Memory B cell (primary cell): ENCODE measurements at regions not wholly inside any gene's neighbourhood (a gene's known extent, or its start where the extent isn't known, plus 50 kb on each side); places are given as distances from the start of the nearest gene placed in this dataset.

Experiments used
- ATAC-seq: fragments of 150-1000 bp; cut with Tn5 transposase; 2 replicates; pipeline ENCODE4 v1.10.0; 2021; ENCODE audit warnings: low read depth, mild to moderate bottlenecking, moderate library complexity
- DNase-seq, 2 donors: peaks; one replicate each; pipeline ENCODE4 v3.0.0; 2022; ENCODE audit warnings: low spot score in 2 of 2
- H3K27ac Mint-ChIP-seq: one replicate; pipeline ENCODE4 v1.8.0; 2022; ENCODE audit warnings: mild to moderate bottlenecking, moderate library complexity, mixed read lengths
- H3K27me3 Mint-ChIP-seq: one replicate; pipeline ENCODE4 v1.8.0; 2022; ENCODE audit warnings: mixed read lengths
- H3K36me3 Mint-ChIP-seq: one replicate; pipeline ENCODE4 v1.8.0; 2022; ENCODE audit warnings: mild to moderate bottlenecking, mixed read lengths
- H3K4me1 Mint-ChIP-seq: one replicate; pipeline ENCODE4 v1.8.0; 2022; ENCODE audit warnings: mixed read lengths
- H3K4me3 Mint-ChIP-seq: one replicate; pipeline ENCODE4 v1.8.0; 2022; ENCODE audit warnings: mild to moderate bottlenecking, moderate library complexity, mixed read lengths
- H3K9me3 Mint-ChIP-seq: one replicate; pipeline ENCODE4 v1.8.0; 2022; ENCODE audit warnings: mixed read lengths

- DNase-seq (no peak), ATAC-seq (no peak)
- Mint-ChIP-seq H3K4me3 (no peak overlapping the region), H3K27ac (no peak overlapping the region), H3K4me1 (no peaks in the 10 kb centered on the region), H3K9me3 (no peaks in the 10 kb centered on the region), H3K27me3 (peaks cover 4% of the 10 kb centered on the region), H3K36me3 (no peaks in the 10 kb centered on the region)
Measured at GRCh38 chr6:56756791-56757587, 114.3 kb upstream of the DST start.

DNA sequence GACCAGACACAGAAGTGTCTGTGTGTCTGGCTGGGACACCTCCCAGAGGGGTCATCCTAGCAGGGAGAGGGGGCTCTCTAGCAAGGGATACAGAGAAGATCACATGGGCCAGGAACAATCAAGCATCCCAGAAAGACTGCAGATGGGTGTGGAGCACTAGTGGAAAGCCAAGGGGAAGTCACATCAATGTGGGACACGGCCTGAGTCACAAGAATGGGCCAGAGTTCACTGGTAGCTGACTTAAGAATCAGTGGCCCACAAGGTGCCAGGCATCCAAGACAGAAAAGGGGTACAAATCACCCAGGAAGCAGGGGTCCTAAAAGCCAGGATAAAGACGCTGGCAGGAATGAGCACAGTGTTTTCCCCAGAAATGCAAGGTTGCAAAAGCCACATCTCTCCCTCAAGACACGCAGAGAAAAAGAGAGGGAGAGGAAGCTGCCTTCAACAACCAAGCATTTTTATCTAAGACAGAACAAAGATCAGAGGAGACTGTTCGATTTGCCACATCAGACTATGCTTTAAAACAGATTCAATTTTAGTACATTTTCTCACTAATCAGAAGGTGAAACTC, 113.6 kb upstream of the DST start:
- no peaks in the 10 kb centered on the region for H3K36me3 Mint-ChIP-seq
- DNase-seq (no peak), ATAC-seq (no peak)
- H3K9me3 Mint-ChIP-seq: no peaks in the 10 kb centered on the region
- H3K27ac Mint-ChIP-seq: no peak overlapping the region
- no peak overlapping the region for H3K4me3 Mint-ChIP-seq
- H3K27me3 Mint-ChIP-seq: peaks cover 4% of the 10 kb centered on the region
- no peaks in the 10 kb centered on the region for H3K4me1 Mint-ChIP-seq

GRCh38 chr6:56755040-56755439, 112.4 kb upstream of the DST start:
- DNase-seq (no peak), ATAC-seq (no peak)
- H3K4me3 Mint-ChIP-seq: no peak overlapping the region
- H3K4me1 Mint-ChIP-seq: no peaks in the 10 kb centered on the region
- H3K27ac Mint-ChIP-seq: no peak overlapping the region
- H3K27me3 Mint-ChIP-seq: peaks cover 4% of the 10 kb centered on the region
- H3K36me3 Mint-ChIP-seq: no peaks in the 10 kb centered on the region
- no peaks in the 10 kb centered on the region for H3K9me3 Mint-ChIP-seq

- no peaks in the 10 kb centered on the region for H3K9me3 Mint-ChIP-seq
Measured at GRCh38 chr6:56753811-56754210, 111.1 kb upstream of the DST start.

DNA sequence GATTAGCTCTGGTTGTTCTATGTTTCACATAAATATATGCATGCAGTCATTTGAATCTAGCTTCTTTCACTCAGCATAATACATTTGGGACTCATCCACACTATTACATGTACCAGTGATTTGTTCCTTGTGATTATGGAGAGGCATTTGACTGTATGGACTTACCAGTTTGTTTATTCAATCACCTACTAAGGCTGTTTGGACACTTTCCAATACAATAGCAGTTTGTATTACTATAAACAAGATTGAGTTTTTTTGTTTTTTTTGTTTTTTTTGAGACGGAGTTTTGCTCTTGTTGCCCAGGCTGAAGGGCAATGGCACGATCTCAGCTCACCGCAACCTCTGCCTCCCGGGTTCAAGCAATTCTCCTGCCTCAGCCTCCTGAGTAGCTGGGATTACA, 109.8 kb upstream of the DST start:
- Mint-ChIP-seq H3K9me3 (no peaks in the 10 kb centered on the region), H3K27me3 (peaks cover 6% of the 10 kb centered on the region), H3K36me3 (no peaks in the 10 kb centered on the region), H3K4me1 (no peaks in the 10 kb centered on the region), H3K27ac (no peak overlapping the region), H3K4me3 (no peak overlapping the region)
- DNase-seq: no peak
- no peak for ATAC-seq

More at GRCh38 chr6:56753811-56754210, 111.1 kb upstream of the DST start:
- no peak overlapping the region for H3K27ac Mint-ChIP-seq
- H3K36me3 Mint-ChIP-seq: no peaks in the 10 kb centered on the region
- H3K4me1 Mint-ChIP-seq: no peaks in the 10 kb centered on the region
- no peak overlapping the region for H3K4me3 Mint-ChIP-seq
- no peak for ATAC-seq
- H3K27me3 Mint-ChIP-seq: peaks cover 6% of the 10 kb centered on the region
- no peak for DNase-seq

- H3K36me3 Mint-ChIP-seq: no peaks in the 10 kb centered on the region
- no peaks in the 10 kb centered on the region for H3K9me3 Mint-ChIP-seq
- ATAC-seq (no peak), DNase-seq (no peak)
- peaks cover 6% of the 10 kb centered on the region for H3K27me3 Mint-ChIP-seq
- no peak overlapping the region for H3K4me3 Mint-ChIP-seq
- no peaks in the 10 kb centered on the region for H3K4me1 Mint-ChIP-seq
- H3K27ac Mint-ChIP-seq: no peak overlapping the region
Measured at GRCh38 chr6:56752009-56752408, 109.3 kb upstream of the DST start.

DNA sequence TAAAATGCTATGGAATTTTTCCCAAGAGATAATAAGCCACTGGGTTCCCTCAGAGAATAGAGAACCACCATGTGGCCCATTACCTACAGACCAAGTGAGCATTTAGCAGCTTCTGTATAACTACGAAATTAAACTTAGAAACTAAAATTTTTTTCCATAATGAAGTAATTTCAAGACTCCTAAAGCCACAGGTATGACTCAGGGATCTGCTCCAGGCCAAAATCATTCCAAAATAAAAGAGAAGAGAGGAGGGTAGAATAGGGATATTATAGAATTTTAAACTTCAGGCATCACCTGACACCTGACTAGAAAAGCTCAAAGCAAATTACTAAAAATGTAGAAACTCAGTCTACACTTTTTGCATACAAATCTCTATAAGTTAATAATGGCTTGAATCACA, 108.9 kb upstream of the DST start:
- no peaks in the 10 kb centered on the region for H3K4me1 Mint-ChIP-seq
- DNase-seq (no peak), ATAC-seq (no peak)
- H3K9me3 Mint-ChIP-seq: no peaks in the 10 kb centered on the region
- H3K27me3 Mint-ChIP-seq: peaks cover 6% of the 10 kb centered on the region
- H3K27ac Mint-ChIP-seq: no peak overlapping the region
- H3K36me3 Mint-ChIP-seq: no peaks in the 10 kb centered on the region
- H3K4me3 Mint-ChIP-seq: no peak overlapping the region

DNA sequence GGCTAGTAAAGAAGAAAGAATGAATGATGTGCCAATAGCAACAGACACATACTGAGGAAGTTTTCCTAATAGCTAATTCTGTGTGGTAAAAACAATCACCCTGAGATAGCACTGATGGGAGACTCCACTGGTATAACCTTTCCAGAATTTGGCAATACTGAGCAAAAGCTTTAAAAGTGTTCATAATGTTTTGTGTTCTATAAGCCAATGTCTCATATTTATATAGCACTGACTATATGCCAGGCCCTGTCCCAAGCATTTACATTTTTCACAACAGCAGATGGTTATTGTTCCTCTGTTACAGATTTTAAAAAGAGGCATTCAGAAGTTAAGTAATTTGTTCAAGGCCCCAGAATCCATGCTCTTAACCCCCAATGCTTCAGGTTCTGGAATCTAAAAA, 108.0 kb upstream of the DST start:
- no peaks in the 10 kb centered on the region for H3K4me1 Mint-ChIP-seq
- peaks cover 4% of the 10 kb centered on the region for H3K27me3 Mint-ChIP-seq

GRCh38 chr6:56749632-56750151, 107.0 kb upstream of the DST start:
- Mint-ChIP-seq H3K27me3 (peaks cover 2% of the 10 kb centered on the region), H3K4me1 (no peaks in the 10 kb centered on the region), H3K36me3 (no peaks in the 10 kb centered on the region), H3K27ac (no peak overlapping the region), H3K4me3 (no peak overlapping the region), H3K9me3 (no peaks in the 10 kb centered on the region)
- ATAC-seq (no peak), DNase-seq (no peak)

More for the DNA sequence above, 108.0 kb upstream of the DST start:
- H3K9me3 Mint-ChIP-seq: no peaks in the 10 kb centered on the region
- DNase-seq (no peak), ATAC-seq (no peak)
- H3K4me3 Mint-ChIP-seq: no peak overlapping the region
- H3K27ac Mint-ChIP-seq: no peak overlapping the region
- H3K36me3 Mint-ChIP-seq: no peaks in the 10 kb centered on the region

GRCh38 chr6:56746767-56747504, 104.2 kb upstream of the DST start:
- no peaks in the 10 kb centered on the region for H3K9me3 Mint-ChIP-seq
- ATAC-seq: no peak
- DNase-seq: no peak

DNA sequence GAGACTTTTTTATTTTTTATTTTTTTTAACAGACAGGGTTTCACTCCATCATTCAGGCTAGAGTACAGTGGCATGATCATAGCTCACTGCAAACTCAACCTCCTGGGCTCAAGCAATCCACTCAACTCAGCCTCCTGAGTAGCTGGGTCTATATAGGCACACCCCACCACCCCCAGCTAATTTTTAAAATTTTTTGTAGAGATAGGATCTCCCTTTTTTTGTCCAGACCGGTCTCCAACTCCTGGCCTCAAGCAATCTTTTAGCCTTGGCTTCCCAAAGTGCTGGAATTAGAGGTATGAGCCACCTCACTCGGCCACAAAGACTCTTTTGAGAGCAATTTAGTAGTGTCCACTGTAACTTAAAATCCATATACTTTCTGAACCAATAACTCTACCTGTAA, 103.3 kb upstream of the DST start:
- peaks cover 2% of the 10 kb centered on the region for H3K27me3 Mint-ChIP-seq
- H3K9me3 Mint-ChIP-seq: no peaks in the 10 kb centered on the region
- DNase-seq (no peak), ATAC-seq (no peak)
- no peaks in the 10 kb centered on the region for H3K36me3 Mint-ChIP-seq
- H3K27ac Mint-ChIP-seq: no peak overlapping the region
- peaks cover 3% of the 10 kb centered on the region for H3K4me1 Mint-ChIP-seq
- H3K4me3 Mint-ChIP-seq: no peak overlapping the region

More at GRCh38 chr6:56746767-56747504, 104.2 kb upstream of the DST start:
- no peak overlapping the region for H3K27ac Mint-ChIP-seq
- H3K4me1 Mint-ChIP-seq: peaks cover 3% of the 10 kb centered on the region
- H3K36me3 Mint-ChIP-seq: no peaks in the 10 kb centered on the region
- H3K4me3 Mint-ChIP-seq: no peak overlapping the region
- peaks cover 2% of the 10 kb centered on the region for H3K27me3 Mint-ChIP-seq

- no peak for DNase-seq
- Mint-ChIP-seq H3K4me1 (peaks cover 3% of the 10 kb centered on the region), H3K9me3 (no peaks in the 10 kb centered on the region)
Measured at GRCh38 chr6:56745081-56745480, 102.4 kb upstream of the DST start.

GRCh38 chr6:56744528-56744927, 101.8 kb upstream of the DST start:
- ATAC-seq: no peak

More at GRCh38 chr6:56745081-56745480, 102.4 kb upstream of the DST start:
- no peak overlapping the region for H3K27ac Mint-ChIP-seq
- no peak overlapping the region for H3K4me3 Mint-ChIP-seq
- H3K36me3 Mint-ChIP-seq: no peaks in the 10 kb centered on the region
- peaks cover 2% of the 10 kb centered on the region for H3K27me3 Mint-ChIP-seq
- no peak for ATAC-seq

DNA sequence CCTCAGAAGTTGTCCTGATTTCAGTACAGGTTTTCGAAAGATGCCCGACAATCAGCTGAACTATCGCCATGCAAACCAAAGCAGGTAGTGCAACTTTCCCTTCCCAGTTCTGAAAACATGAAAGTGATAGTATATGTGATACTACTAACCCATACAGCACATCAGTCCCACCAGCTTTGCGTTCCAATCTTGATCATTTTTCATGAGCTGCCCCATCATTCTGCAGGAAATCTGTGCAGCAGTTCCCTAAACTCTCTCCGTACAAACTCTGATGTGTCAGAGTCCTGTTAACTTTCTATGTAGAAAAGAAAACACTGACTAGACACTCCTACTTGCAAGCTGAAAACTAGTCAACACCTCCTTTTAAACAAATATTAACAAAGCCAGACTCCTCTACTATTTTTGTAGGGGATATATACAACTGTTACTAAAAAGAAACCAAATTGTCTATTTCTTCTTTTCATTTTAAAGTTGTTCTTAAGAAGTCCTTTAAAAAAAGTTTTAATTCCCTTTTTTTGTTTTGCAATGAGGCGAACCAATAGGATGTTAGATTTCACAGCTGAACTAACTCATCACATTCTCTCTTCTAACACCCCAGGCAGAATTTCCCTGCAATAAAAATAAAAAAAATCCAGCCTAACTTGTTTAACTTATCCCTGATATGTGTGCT, 99.6 kb upstream of the DST start:
- Mint-ChIP-seq H3K27me3 (no peaks in the 10 kb centered on the region), H3K9me3 (no peaks in the 10 kb centered on the region), H3K27ac (no peak overlapping the region), H3K36me3 (no peaks in the 10 kb centered on the region), H3K4me3 (no peak overlapping the region), H3K4me1 (peaks cover 3% of the 10 kb centered on the region)
- no peak for ATAC-seq
- DNase-seq: no peak

More at GRCh38 chr6:56744528-56744927, 101.8 kb upstream of the DST start:
- Mint-ChIP-seq H3K9me3 (no peaks in the 10 kb centered on the region), H3K4me3 (no peak overlapping the region), H3K27me3 (no peaks in the 10 kb centered on the region), H3K36me3 (no peaks in the 10 kb centered on the region), H3K27ac (no peak overlapping the region), H3K4me1 (peaks cover 3% of the 10 kb centered on the region)
- no peak for DNase-seq
